Breast epithelium (tissue), 4 donors: ENCODE measurements at regions not wholly inside any gene's neighbourhood (a gene's known extent, or its start where the extent isn't known, plus 50 kb on each side); places are given as distances from the start of the nearest gene placed in this dataset.

Source experiments
- DNase-seq, 2 donors: peaks; one replicate each; pipeline ENCODE4 v3.0.0-alpha.2; 2019; ENCODE audit warnings: low spot score in 2 of 2
- H3K27ac ChIP-seq, 2 donors: fragments of 200-600 bp; sonication (generic) in 1 of 2; one replicate each; pipeline ENCODE4 v1.5.1; 2016 to 2019; ENCODE audit warnings: mild to moderate bottlenecking in 1 of 2
- H3K27me3 ChIP-seq, 2 donors: fragments of 200-600 bp; sonication (generic) in 1 of 2; one replicate each; pipeline versions ENCODE4 v1.5.1 to v1.6.0; 2017 to 2019; ENCODE audit warnings: control low read depth in 1 of 2, mild to moderate bottlenecking in 1 of 2
- H3K36me3 ChIP-seq: fragments of 200-600 bp; one replicate; pipeline ENCODE4 v1.5.1; 2019
- H3K4me1 ChIP-seq, 2 donors: fragments of 200-600 bp; sonication (generic); one replicate each; pipeline ENCODE4 v1.5.1; 2016 to 2019; ENCODE audit warnings: control low read depth in 1 of 2
- H3K4me3 ChIP-seq, 3 donors: fragments of 200-600 bp; sonication (generic); 1 replicate in 2 of 3; 2 replicates in 1 of 3; pipeline ENCODE4 v1.5.1; 2016 to 2019; ENCODE audit warnings: mild to moderate bottlenecking in 3 of 3, moderate library complexity in 2 of 3
- H3K9me3 ChIP-seq, 2 donors: fragments of 200-600 bp; sonication (generic) in 1 of 2; one replicate each; pipeline ENCODE4 v1.5.1; 2016 to 2019; ENCODE audit warnings: control low read depth in 1 of 2
- POLR2A ChIP-seq: fragments of 450-650 bp; IDR thresholded peaks from one replicate; pipeline ENCODE4 v1.6.1; 2016; ENCODE audit warnings: antibody characterized with exemption, mild to moderate bottlenecking, moderate library complexity
- POLR2AphosphoS5 ChIP-seq, 3 donors: sonication (generic); formaldehyde crosslinking; IDR thresholded peaks; one replicate each; pipeline ENCODE4 v1.6.1; 2017; ENCODE audit warnings: antibody characterized with exemption in 3 of 3
- intact Hi-C: fragments of 100-400 bp; cut with DNase I; formaldehyde crosslinking; loops from one replicate; pipeline ENCODE4 v1.15.1; 2023; ENCODE audit warnings: low total_unique reads
- TF ChIP-seq, protein P1 (sequence below), 3 donors: fragments of 450-650 bp; IDR thresholded peaks; one replicate each; pipeline ENCODE4 v1.5.1; 2016 to 2017; ENCODE audit warnings: antibody characterized with exemption in 3 of 3, mild to moderate bottlenecking in 3 of 3, moderate library complexity in 3 of 3

DNA sequence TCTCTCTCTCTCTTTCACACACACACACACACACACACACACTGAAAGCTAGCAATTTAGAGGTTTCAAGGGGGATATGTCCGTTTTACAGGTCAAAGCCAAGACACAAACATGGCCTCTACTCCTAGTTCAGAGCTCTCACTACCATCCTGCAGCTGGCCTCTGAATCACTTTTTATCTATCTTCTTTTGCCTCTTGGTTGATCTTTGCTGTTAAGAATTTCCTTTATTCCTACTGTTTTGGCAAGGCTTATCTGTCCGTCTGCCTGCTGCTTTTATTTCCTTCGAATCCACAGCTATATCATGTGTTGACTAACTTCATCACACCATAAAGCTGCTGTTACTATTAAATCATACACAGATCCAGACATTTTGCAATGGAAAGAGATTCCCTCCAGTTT is 543.0 kb downstream of the PLCL1 start:
- Histone ChIP-seq H3K36me3 (no peaks in the 10 kb centered on the region), H3K27ac (no peak overlapping the region), H3K4me1 (no peaks in the 10 kb centered on the region), H3K9me3 (no peaks in the 10 kb centered on the region), H3K4me3 (no peak overlapping the region), H3K27me3 (no peaks in the 10 kb centered on the region)
- DNase-seq = no peak
- intact Hi-C loops = no loop called here
- no peak for TF ChIP-seq POLR2A
- TF ChIP-seq, protein P1, sequence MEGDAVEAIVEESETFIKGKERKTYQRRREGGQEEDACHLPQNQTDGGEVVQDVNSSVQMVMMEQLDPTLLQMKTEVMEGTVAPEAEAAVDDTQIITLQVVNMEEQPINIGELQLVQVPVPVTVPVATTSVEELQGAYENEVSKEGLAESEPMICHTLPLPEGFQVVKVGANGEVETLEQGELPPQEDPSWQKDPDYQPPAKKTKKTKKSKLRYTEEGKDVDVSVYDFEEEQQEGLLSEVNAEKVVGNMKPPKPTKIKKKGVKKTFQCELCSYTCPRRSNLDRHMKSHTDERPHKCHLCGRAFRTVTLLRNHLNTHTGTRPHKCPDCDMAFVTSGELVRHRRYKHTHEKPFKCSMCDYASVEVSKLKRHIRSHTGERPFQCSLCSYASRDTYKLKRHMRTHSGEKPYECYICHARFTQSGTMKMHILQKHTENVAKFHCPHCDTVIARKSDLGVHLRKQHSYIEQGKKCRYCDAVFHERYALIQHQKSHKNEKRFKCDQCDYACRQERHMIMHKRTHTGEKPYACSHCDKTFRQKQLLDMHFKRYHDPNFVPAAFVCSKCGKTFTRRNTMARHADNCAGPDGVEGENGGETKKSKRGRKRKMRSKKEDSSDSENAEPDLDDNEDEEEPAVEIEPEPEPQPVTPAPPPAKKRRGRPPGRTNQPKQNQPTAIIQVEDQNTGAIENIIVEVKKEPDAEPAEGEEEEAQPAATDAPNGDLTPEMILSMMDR (IDR thresholded peaks at IDR 0.05) = no peak

GRCh38 chr2:198343471-198343870 is 539.1 kb downstream of the PLCL1 start:
- Histone ChIP-seq H3K4me1 (no peaks in the 10 kb centered on the region), H3K36me3 (no peaks in the 10 kb centered on the region), H3K27me3 (peaks cover 0 to 5% of the 10 kb centered on the region in 2 donors), H3K27ac (no peak overlapping the region), H3K4me3 (no peak overlapping the region), H3K9me3 (no peaks in the 10 kb centered on the region)
- TF ChIP-seq POLR2A = no peak
- TF ChIP-seq, protein P1 (IDR thresholded peaks at IDR 0.05) = no peak
- no peak for TF ChIP-seq POLR2AphosphoS5 (IDR thresholded peaks at IDR 0.05)
- intact Hi-C loops = no loop called here
- DNase-seq = no peak

GRCh38 chr2:198340846-198341245 is 536.5 kb downstream of the PLCL1 start:
- H3K4me3 ChIP-seq = no peak overlapping the region
- H3K36me3 ChIP-seq = no peaks in the 10 kb centered on the region
- H3K9me3 ChIP-seq = no peaks in the 10 kb centered on the region
- H3K4me1 ChIP-seq = no peaks in the 10 kb centered on the region
- intact Hi-C loops = no loop called here
- TF ChIP-seq, protein P1 (IDR thresholded peaks at IDR 0.05) = no peak
- TF ChIP-seq POLR2AphosphoS5 (IDR thresholded peaks at IDR 0.05) = no peak
- no peak for TF ChIP-seq POLR2A
- H3K27ac ChIP-seq = no peak overlapping the region
- H3K27me3 ChIP-seq = peaks cover 0 to 5% of the 10 kb centered on the region in 2 donors
- no peak for DNase-seq

GRCh38 chr2:198339116-198339515 is 534.7 kb downstream of the PLCL1 start:
- Histone ChIP-seq H3K4me3 (no peak overlapping the region), H3K36me3 (no peaks in the 10 kb centered on the region), H3K27me3 (peaks cover 0 to 5% of the 10 kb centered on the region in 2 donors), H3K9me3 (no peaks in the 10 kb centered on the region), H3K4me1 (no peaks in the 10 kb centered on the region), H3K27ac (no peak overlapping the region)
- intact Hi-C loops = no loop called here
- TF ChIP-seq, protein P1 (IDR thresholded peaks at IDR 0.05) = no peak
- no peak for TF ChIP-seq POLR2AphosphoS5 (IDR thresholded peaks at IDR 0.05)
- TF ChIP-seq POLR2A = no peak
- DNase-seq = no peak

- Histone ChIP-seq H3K27ac (no peak overlapping the region), H3K9me3 (no peaks in the 10 kb centered on the region), H3K4me3 (no peak overlapping the region), H3K36me3 (no peaks in the 10 kb centered on the region), H3K4me1 (no peaks in the 10 kb centered on the region), H3K27me3 (peaks cover 0 to 5% of the 10 kb centered on the region in 2 donors)
- TF ChIP-seq, protein P1 (IDR thresholded peaks at IDR 0.05) = no peak
- TF ChIP-seq POLR2AphosphoS5 (IDR thresholded peaks at IDR 0.05) (no peak), POLR2A (no peak)
- intact Hi-C loops = no loop called here
- DNase-seq = no peak
Observed at GRCh38 chr2:198337368-198337767, 533.0 kb downstream of the PLCL1 start.
